ENCODE measurements at regions not wholly inside any gene's neighbourhood (a gene's known extent, or its start where the extent isn't known, plus 50 kb on each side); places are given as distances from the start of the nearest gene placed in this dataset.

GRCh38 chr5:29162297-29162696 is 2031.2 kb upstream of the CDH6 start:
- H3K79me2 ChIP-seq (ENCODE audit: low read length): no peaks in the 10 kb centered on the region
- no peaks in the 10 kb centered on the region for H3K9me3 ChIP-seq (ENCODE audit: insufficient read depth, low read length)
- no peak overlapping the region for H3K9ac ChIP-seq (ENCODE audit: low read length)
- H3K27me3 ChIP-seq (ENCODE audit: low read depth, low read length): no peaks in the 10 kb centered on the region
- no peaks in the 10 kb centered on the region for H3K36me3 ChIP-seq (replicated peaks; ENCODE audit: low read depth, low read length)
- no peak overlapping the region for H2AFZ ChIP-seq (ENCODE audit: low read depth, low read length)
- H3K4me3 ChIP-seq (ENCODE audit: low read length): no peak overlapping the region
- H3K27ac ChIP-seq (ENCODE audit: low read length): no peak overlapping the region
- no peaks in the 10 kb centered on the region for H4K20me1 ChIP-seq (ENCODE audit: insufficient read depth, low read length)
- H3K4me1 ChIP-seq (ENCODE audit: low read length): no peaks in the 10 kb centered on the region
- no peak for TF ChIP-seq CTCF (IDR thresholded peaks at IDR 0.05; ENCODE audit: low read depth, low read length)
- TF ChIP-seq EZH2phosphoT487 (IDR thresholded peaks at IDR 0.05; ENCODE audit: low read depth): no peak
- no peak overlapping the region for H3K4me2 ChIP-seq (ENCODE audit: low read length)

GRCh38 chr5:29161399-29162291 is 2031.8 kb upstream of the CDH6 start:
- H2AFZ ChIP-seq (ENCODE audit: low read depth, low read length): no peak overlapping the region
- no peak overlapping the region for H3K4me2 ChIP-seq (ENCODE audit: low read length)
- H4K20me1 ChIP-seq (ENCODE audit: insufficient read depth, low read length): no peaks in the 10 kb centered on the region
- no peaks in the 10 kb centered on the region for H3K79me2 ChIP-seq (ENCODE audit: low read length)
- H3K4me3 ChIP-seq (ENCODE audit: low read length): no peak overlapping the region
- no peaks in the 10 kb centered on the region for H3K9me3 ChIP-seq (ENCODE audit: insufficient read depth, low read length)
- no peak overlapping the region for H3K9ac ChIP-seq (ENCODE audit: low read length)
- H3K27ac ChIP-seq (ENCODE audit: low read length): no peak overlapping the region
- H3K27me3 ChIP-seq (ENCODE audit: low read depth, low read length): no peaks in the 10 kb centered on the region
- H3K4me1 ChIP-seq (ENCODE audit: low read length): no peaks in the 10 kb centered on the region
- TF ChIP-seq EZH2phosphoT487 (IDR thresholded peaks at IDR 0.05; ENCODE audit: low read depth): no peak
- TF ChIP-seq CTCF (IDR thresholded peaks at IDR 0.05; ENCODE audit: low read depth, low read length): no peak
- H3K36me3 ChIP-seq (replicated peaks; ENCODE audit: low read depth, low read length): no peaks in the 10 kb centered on the region

- TF ChIP-seq CTCF (IDR thresholded peaks at IDR 0.05; ENCODE audit: low read depth, low read length): no peak
- no peak for TF ChIP-seq EZH2phosphoT487 (IDR thresholded peaks at IDR 0.05; ENCODE audit: low read depth)
- Histone ChIP-seq H3K4me3 (ENCODE audit: low read length) (no peak overlapping the region), H3K9me3 (ENCODE audit: insufficient read depth, low read length) (no peaks in the 10 kb centered on the region), H2AFZ (ENCODE audit: low read depth, low read length) (no peak overlapping the region), H3K79me2 (ENCODE audit: low read length) (no peaks in the 10 kb centered on the region), H3K36me3 (replicated peaks; ENCODE audit: low read depth, low read length) (no peaks in the 10 kb centered on the region), H3K27ac (ENCODE audit: low read length) (no peak overlapping the region), H3K27me3 (ENCODE audit: low read depth, low read length) (no peaks in the 10 kb centered on the region), H4K20me1 (ENCODE audit: insufficient read depth, low read length) (no peaks in the 10 kb centered on the region), H3K4me1 (ENCODE audit: low read length) (no peaks in the 10 kb centered on the region), H3K9ac (ENCODE audit: low read length) (no peak overlapping the region), H3K4me2 (ENCODE audit: low read length) (no peak overlapping the region)
These were observed 2035.5 kb upstream of the CDH6 start for GRCh38 chr5:29157975-29158374.

- peaks cover 5% of the 10 kb centered on the region for H3K4me1 ChIP-seq (ENCODE audit: low read length)
- no peak overlapping the region for H3K27ac ChIP-seq (ENCODE audit: low read length)
- no peak overlapping the region for H3K4me3 ChIP-seq (ENCODE audit: low read length)
- TF ChIP-seq EZH2phosphoT487 (IDR thresholded peaks at IDR 0.05; ENCODE audit: low read depth) (no peak), CTCF (IDR thresholded peaks at IDR 0.05; ENCODE audit: low read depth, low read length) (no peak)
- no peaks in the 10 kb centered on the region for H3K79me2 ChIP-seq (ENCODE audit: low read length)
- no peak overlapping the region for H3K9ac ChIP-seq (ENCODE audit: low read length)
- no peak overlapping the region for H3K4me2 ChIP-seq (ENCODE audit: low read length)
- no peaks in the 10 kb centered on the region for H3K27me3 ChIP-seq (ENCODE audit: low read depth, low read length)
- no peak overlapping the region for H2AFZ ChIP-seq (ENCODE audit: low read depth, low read length)
- H3K9me3 ChIP-seq (ENCODE audit: insufficient read depth, low read length): no peaks in the 10 kb centered on the region
- H4K20me1 ChIP-seq (ENCODE audit: insufficient read depth, low read length): no peaks in the 10 kb centered on the region
- H3K36me3 ChIP-seq (replicated peaks; ENCODE audit: low read depth, low read length): no peaks in the 10 kb centered on the region
These were observed 2042.6 kb upstream of the CDH6 start for GRCh38 chr5:29150840-29151239.

Data from OCI-LY3 (cell line).